ENCODE measurements at regions not wholly inside any gene's neighbourhood (a gene's known extent, or its start where the extent isn't known, plus 50 kb on each side); places are given as distances from the start of the nearest gene placed in this dataset.

DNA sequence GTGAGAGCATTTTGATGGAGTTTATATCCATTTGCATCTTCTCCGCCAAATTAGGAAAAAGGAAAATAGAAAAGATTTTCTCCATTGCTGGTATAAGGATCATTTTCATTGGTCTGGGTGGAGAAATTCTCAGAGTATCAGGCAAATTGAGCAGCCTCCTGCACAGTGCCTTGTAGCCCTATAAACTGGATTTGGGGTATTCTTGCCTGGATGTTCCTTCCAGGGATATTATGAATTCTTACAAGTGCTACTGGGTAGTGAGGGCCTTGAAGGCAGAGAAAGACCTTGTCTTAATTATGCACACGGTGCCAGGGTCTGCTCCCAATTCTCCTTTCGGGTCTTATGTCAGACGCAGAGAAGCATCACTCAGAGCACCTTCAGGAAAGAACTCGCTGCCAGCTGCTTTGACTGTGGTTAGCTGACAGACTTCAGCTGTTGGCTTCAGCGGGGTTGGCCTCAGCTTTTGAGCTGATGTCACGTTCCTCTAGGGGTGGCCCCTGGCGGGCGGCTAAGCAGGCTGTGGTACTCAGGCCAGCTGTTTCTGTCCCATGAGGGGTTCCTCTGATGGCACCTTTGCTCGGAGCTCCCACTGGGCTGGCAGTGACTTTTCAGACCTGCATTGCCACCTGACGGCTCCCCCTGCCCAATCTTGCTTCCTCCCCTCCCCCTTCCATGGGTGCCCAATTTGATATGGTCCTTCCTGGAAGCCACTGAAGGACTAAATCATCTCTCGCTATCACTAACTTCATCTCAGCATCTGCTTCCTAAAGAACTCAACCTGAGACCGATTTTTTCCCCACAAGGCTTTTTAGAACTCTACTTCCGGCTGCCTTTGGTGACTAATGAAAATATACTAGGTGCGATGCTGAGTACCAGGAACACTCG is 519.5 kb downstream of the BCOR start:
- Histone ChIP-seq H3K27ac (ENCODE audit: low read depth, low read length) (no peak overlapping the region), H3K9ac (ENCODE audit: low read length) (no peak overlapping the region), H3K27me3 (ENCODE audit: low read length) (no peaks in the 10 kb centered on the region), H3K79me2 (ENCODE audit: insufficient read depth, low read length) (no peaks in the 10 kb centered on the region), H4K20me1 (ENCODE audit: low read depth, low read length) (no peaks in the 10 kb centered on the region), H3K4me3 (ENCODE audit: insufficient read depth, low read length, poor library complexity, severe bottlenecking) (no peak overlapping the region), H3K36me3 (ENCODE audit: low read length) (no peaks in the 10 kb centered on the region), H3F3A (ENCODE audit: insufficient read depth) (no peaks in the 10 kb centered on the region), H3K4me2 (ENCODE audit: low read depth, low read length, poor library complexity, severe bottlenecking) (no peak overlapping the region), H3K9me2 (replicated peaks; ENCODE audit: insufficient read depth, low read length) (no peaks in the 10 kb centered on the region), H2AFZ (ENCODE audit: low read depth, low read length, severe bottlenecking) (no peak overlapping the region), H3K9me3 (ENCODE audit: insufficient read depth, low read length) (no peaks in the 10 kb centered on the region)
- TF ChIP-seq EZH2phosphoT487 (conservative IDR thresholded peaks at IDR 0.05; ENCODE audit: low read length): no peak
- TF ChIP-seq, protein P1, sequence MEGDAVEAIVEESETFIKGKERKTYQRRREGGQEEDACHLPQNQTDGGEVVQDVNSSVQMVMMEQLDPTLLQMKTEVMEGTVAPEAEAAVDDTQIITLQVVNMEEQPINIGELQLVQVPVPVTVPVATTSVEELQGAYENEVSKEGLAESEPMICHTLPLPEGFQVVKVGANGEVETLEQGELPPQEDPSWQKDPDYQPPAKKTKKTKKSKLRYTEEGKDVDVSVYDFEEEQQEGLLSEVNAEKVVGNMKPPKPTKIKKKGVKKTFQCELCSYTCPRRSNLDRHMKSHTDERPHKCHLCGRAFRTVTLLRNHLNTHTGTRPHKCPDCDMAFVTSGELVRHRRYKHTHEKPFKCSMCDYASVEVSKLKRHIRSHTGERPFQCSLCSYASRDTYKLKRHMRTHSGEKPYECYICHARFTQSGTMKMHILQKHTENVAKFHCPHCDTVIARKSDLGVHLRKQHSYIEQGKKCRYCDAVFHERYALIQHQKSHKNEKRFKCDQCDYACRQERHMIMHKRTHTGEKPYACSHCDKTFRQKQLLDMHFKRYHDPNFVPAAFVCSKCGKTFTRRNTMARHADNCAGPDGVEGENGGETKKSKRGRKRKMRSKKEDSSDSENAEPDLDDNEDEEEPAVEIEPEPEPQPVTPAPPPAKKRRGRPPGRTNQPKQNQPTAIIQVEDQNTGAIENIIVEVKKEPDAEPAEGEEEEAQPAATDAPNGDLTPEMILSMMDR (IDR thresholded peaks at IDR 0.05; ENCODE audit: insufficient read depth, low read length, poor library complexity, severe bottlenecking): no peak

DNA sequence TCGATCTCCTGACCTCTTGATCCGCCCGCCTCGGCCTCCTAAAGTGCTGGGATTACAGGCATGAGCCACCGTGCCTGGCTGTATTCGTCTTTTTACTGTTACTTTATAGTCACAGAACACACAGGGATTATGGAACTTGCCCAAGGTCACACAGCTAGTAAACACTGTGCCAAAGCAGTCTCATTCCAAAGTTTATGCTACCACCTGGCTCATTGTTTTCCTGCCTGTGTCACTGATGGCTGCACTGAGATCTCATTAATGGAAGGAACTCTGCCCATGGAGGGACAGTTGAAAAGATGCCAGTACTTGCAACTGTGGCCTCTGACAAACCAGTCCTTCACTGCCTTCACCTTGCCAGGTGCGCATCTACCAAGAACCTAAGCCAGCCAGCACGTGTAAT is 517.7 kb downstream of the BCOR start:
- H3K27me3 ChIP-seq (ENCODE audit: low read length): no peaks in the 10 kb centered on the region
- H3K27ac ChIP-seq (ENCODE audit: low read depth, low read length): no peak overlapping the region
- H3K36me3 ChIP-seq (ENCODE audit: low read length): no peaks in the 10 kb centered on the region
- no peaks in the 10 kb centered on the region for H4K20me1 ChIP-seq (ENCODE audit: low read depth, low read length)
- no peak overlapping the region for H3K4me2 ChIP-seq (ENCODE audit: low read depth, low read length, poor library complexity, severe bottlenecking)
- TF ChIP-seq EZH2phosphoT487 (conservative IDR thresholded peaks at IDR 0.05; ENCODE audit: low read length): no peak
- H2AFZ ChIP-seq (ENCODE audit: low read depth, low read length, severe bottlenecking): no peak overlapping the region
- H3K4me3 ChIP-seq (ENCODE audit: insufficient read depth, low read length, poor library complexity, severe bottlenecking): no peak overlapping the region
- no peak overlapping the region for H3K9ac ChIP-seq (ENCODE audit: low read length)
- no peaks in the 10 kb centered on the region for H3K9me2 ChIP-seq (replicated peaks; ENCODE audit: insufficient read depth, low read length)
- no peaks in the 10 kb centered on the region for H3K79me2 ChIP-seq (ENCODE audit: insufficient read depth, low read length)
- H3F3A ChIP-seq (ENCODE audit: insufficient read depth): no peaks in the 10 kb centered on the region
- no peaks in the 10 kb centered on the region for H3K9me3 ChIP-seq (ENCODE audit: insufficient read depth, low read length)

DNA sequence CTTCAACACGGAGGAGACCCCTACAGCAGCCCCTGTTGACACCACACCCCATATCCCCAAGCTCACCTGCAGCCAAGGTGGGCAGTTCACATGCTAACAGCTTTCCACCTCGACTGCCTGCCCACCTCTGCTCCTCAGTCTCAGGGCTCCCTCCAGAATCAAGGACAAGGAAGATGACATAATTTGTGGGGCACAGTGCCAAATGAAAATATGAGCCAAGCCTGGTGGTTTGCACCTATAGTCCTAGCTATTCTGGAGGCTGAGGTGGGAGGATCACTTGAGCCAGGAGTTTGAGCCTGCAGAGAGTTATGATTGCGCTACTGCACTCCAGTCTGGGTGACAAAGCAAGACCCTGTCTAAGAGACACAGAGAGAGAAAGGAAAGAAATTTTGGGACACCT is 516.3 kb downstream of the BCOR start:
- H3K4me3 ChIP-seq (ENCODE audit: insufficient read depth, low read length, poor library complexity, severe bottlenecking): no peak overlapping the region
- H3K9ac ChIP-seq (ENCODE audit: low read length): no peak overlapping the region
- TF ChIP-seq, protein P1 (IDR thresholded peaks at IDR 0.05; ENCODE audit: insufficient read depth, low read length, poor library complexity, severe bottlenecking): no peak
- no peak for TF ChIP-seq EZH2phosphoT487 (conservative IDR thresholded peaks at IDR 0.05; ENCODE audit: low read length)
- no peaks in the 10 kb centered on the region for H3K36me3 ChIP-seq (ENCODE audit: low read length)
- H3K4me2 ChIP-seq (ENCODE audit: low read depth, low read length, poor library complexity, severe bottlenecking): no peak overlapping the region
- no peaks in the 10 kb centered on the region for H4K20me1 ChIP-seq (ENCODE audit: low read depth, low read length)
- H3K9me3 ChIP-seq (ENCODE audit: insufficient read depth, low read length): no peaks in the 10 kb centered on the region
- no peaks in the 10 kb centered on the region for H3K27me3 ChIP-seq (ENCODE audit: low read length)
- no peaks in the 10 kb centered on the region for H3K79me2 ChIP-seq (ENCODE audit: insufficient read depth, low read length)
- H2AFZ ChIP-seq (ENCODE audit: low read depth, low read length, severe bottlenecking): no peak overlapping the region
- no peak overlapping the region for H3K27ac ChIP-seq (ENCODE audit: low read depth, low read length)
- H3K9me2 ChIP-seq (replicated peaks; ENCODE audit: insufficient read depth, low read length): no peaks in the 10 kb centered on the region
- H3F3A ChIP-seq (ENCODE audit: insufficient read depth): no peaks in the 10 kb centered on the region

DNA sequence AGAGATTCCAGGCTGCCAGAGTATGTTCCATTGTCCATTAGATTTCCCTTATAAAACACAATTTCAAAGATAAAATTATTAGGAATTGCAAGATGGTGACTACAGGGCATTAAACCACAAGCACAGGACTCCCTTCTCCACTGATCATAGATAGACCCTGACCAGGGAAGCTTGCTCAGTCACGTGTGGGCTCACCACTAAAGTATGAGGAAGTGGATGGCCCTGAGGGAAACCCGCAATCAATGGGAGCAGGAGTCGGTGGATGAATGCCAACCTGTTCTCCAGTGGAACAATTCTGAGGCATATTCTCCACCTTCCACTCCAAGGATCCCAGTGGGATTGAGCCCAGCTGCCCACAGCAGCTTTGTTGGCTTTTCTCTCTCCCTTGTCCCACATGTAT is 515.7 kb downstream of the BCOR start:
- H3K9me3 ChIP-seq (ENCODE audit: insufficient read depth, low read length): no peaks in the 10 kb centered on the region
- TF ChIP-seq, protein P1 (IDR thresholded peaks at IDR 0.05; ENCODE audit: insufficient read depth, low read length, poor library complexity, severe bottlenecking): no peak
- no peak for TF ChIP-seq EZH2phosphoT487 (conservative IDR thresholded peaks at IDR 0.05; ENCODE audit: low read length)
- H3K9ac ChIP-seq (ENCODE audit: low read length): no peak overlapping the region
- no peaks in the 10 kb centered on the region for H3F3A ChIP-seq (ENCODE audit: insufficient read depth)
- H3K4me3 ChIP-seq (ENCODE audit: insufficient read depth, low read length, poor library complexity, severe bottlenecking): no peak overlapping the region
- no peak overlapping the region for H2AFZ ChIP-seq (ENCODE audit: low read depth, low read length, severe bottlenecking)
- no peaks in the 10 kb centered on the region for H3K27me3 ChIP-seq (ENCODE audit: low read length)
- H3K9me2 ChIP-seq (replicated peaks; ENCODE audit: insufficient read depth, low read length): no peaks in the 10 kb centered on the region
- H3K4me2 ChIP-seq (ENCODE audit: low read depth, low read length, poor library complexity, severe bottlenecking): no peak overlapping the region
- H3K79me2 ChIP-seq (ENCODE audit: insufficient read depth, low read length): no peaks in the 10 kb centered on the region
- H3K36me3 ChIP-seq (ENCODE audit: low read length): no peaks in the 10 kb centered on the region
- H4K20me1 ChIP-seq (ENCODE audit: low read depth, low read length): no peaks in the 10 kb centered on the region
- no peak overlapping the region for H3K27ac ChIP-seq (ENCODE audit: low read depth, low read length)
